ENCODE measurements at regions not wholly inside any gene's neighbourhood (a gene's known extent, or its start where the extent isn't known, plus 50 kb on each side); places are given as distances from the start of the nearest gene placed in this dataset.

DNA sequence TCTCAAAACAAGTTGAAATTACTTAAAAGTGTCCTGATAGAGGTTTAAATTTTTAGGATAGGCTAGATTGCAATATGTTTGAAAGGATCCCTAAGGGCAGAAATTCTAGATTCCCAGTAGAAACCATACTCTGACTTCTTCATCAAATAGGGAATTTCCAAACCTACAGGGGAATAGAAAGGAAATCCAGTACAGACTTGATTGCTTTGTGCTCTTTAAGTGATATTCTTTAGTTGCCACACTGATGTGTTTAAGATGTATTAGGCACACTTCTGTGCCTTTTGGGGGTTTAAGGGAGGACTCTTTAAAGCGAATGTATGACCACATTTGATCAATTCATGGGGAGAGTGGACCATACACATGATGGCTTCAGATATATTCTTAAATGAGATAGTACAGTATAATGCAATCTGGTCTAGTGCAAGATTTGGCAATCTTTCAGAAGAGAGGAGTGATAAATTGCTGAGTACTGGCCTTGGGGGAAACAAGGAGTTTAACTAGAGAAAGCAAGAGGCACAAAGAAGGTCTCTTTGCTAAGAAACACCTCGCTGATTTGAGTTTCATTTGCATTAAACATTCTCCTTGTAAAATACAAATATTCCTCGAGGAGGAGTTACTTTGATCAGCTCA is 268.8 kb upstream of the NR5A2 start:
- DNase-seq = no peak
- Histone ChIP-seq H3K27ac (no peak overlapping the region), H3K9me3 (no peaks in the 10 kb centered on the region), H3K27me3 (no peaks in the 10 kb centered on the region), H3K4me1 (no peaks in the 10 kb centered on the region), H3K4me3 (no peak overlapping the region), H3K9ac (ENCODE audit: low read depth in 2 of 2, low read length in 2 of 2) (no peak overlapping the region), H3K36me3 (no peaks in the 10 kb centered on the region)
- TF ChIP-seq, protein P1, sequence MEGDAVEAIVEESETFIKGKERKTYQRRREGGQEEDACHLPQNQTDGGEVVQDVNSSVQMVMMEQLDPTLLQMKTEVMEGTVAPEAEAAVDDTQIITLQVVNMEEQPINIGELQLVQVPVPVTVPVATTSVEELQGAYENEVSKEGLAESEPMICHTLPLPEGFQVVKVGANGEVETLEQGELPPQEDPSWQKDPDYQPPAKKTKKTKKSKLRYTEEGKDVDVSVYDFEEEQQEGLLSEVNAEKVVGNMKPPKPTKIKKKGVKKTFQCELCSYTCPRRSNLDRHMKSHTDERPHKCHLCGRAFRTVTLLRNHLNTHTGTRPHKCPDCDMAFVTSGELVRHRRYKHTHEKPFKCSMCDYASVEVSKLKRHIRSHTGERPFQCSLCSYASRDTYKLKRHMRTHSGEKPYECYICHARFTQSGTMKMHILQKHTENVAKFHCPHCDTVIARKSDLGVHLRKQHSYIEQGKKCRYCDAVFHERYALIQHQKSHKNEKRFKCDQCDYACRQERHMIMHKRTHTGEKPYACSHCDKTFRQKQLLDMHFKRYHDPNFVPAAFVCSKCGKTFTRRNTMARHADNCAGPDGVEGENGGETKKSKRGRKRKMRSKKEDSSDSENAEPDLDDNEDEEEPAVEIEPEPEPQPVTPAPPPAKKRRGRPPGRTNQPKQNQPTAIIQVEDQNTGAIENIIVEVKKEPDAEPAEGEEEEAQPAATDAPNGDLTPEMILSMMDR (IDR thresholded peaks at IDR 0.05) = no peak
- intact Hi-C loops (cut with DNase I) = no loop called here

DNA sequence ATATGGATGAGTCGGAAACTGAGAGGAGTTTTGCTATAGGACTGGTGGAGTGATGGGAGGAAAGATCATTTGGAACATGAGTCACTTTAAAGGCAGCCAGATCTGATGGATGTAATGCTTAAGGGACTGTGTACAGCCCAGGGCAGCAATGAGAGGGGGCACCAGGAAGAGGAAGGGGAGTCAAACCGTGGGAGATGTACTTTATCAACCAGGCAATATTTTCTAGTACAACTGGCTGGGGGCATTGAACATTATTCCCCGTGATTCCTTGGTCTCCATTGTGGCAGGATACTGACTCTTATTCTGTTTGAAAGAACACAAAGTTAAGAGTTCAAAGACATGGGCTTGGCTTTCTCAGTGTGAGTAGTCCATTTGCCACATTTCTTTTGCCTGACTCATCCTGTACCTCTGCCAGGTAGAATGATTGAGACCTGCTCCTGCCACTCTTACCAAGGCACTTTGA is 268.2 kb upstream of the NR5A2 start:
- Histone ChIP-seq H3K36me3 (no peaks in the 10 kb centered on the region), H3K4me3 (no peak overlapping the region), H3K27me3 (no peaks in the 10 kb centered on the region), H3K27ac (no peak overlapping the region), H3K9ac (ENCODE audit: low read depth in 2 of 2, low read length in 2 of 2) (no peak overlapping the region), H3K4me1 (no peaks in the 10 kb centered on the region), H3K9me3 (no peaks in the 10 kb centered on the region)
- intact Hi-C loops (cut with DNase I) = no loop called here
- TF ChIP-seq, protein P1 (IDR thresholded peaks at IDR 0.05) = no peak
- DNase-seq = no peak

DNA sequence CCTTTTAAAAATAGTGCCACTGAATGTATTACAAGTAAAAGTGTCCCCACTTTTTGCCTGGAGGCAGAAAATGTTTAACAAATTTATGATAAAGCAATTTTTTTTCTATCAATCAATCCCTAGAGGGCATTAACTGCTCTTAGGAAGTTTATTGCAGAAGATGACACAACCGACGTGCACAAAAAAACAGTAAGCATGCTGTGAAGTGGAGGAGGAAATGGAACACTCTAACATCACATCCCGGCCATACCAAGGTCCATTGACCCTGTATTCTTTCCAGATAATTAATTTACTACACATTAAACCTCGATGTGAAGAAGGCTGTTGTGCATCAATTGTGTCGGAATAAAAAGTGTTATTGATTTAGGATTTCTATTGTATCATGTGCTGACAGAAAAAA is 264.9 kb upstream of the NR5A2 start:
- no peak overlapping the region for H3K27ac ChIP-seq
- H3K4me3 ChIP-seq = no peak overlapping the region
- no peak for DNase-seq
- no peak overlapping the region for H3K9ac ChIP-seq (ENCODE audit: low read depth in 2 of 2, low read length in 2 of 2)
- no peaks in the 10 kb centered on the region for H3K4me1 ChIP-seq
- TF ChIP-seq, protein P1 (IDR thresholded peaks at IDR 0.05) = no peak
- no peaks in the 10 kb centered on the region for H3K9me3 ChIP-seq
- no peaks in the 10 kb centered on the region for H3K27me3 ChIP-seq
- H3K36me3 ChIP-seq = no peaks in the 10 kb centered on the region
- intact Hi-C loops (cut with DNase I) = no loop called here

DNA sequence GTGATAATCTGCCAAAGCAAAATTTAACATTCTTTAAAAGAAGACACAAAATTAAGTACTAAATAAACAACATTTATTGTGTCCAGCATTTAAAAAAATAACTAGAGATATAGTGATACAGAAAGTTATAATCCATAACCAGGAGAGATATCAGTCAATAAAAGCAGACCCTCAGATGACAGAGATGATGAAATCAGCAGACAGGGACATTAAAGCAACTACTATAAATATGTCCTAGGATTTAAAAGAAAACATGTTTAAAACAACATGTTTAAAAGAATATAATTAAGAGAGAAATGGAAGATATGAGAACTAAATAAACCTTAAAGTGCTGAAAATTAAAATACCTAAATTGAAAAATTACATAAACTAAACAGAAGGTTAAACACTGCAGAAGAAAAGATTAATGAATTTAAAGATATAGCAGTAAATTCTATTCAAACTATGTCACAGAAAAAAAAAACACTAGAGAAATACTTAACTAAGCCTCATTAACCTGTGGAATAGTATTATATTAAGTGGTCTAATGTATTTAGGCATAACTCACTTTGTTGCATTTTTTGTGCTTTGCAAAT is 261.2 kb upstream of the NR5A2 start:
- no peak for DNase-seq
- intact Hi-C loops (cut with DNase I) = no loop called here
- H3K9me3 ChIP-seq = no peaks in the 10 kb centered on the region
- TF ChIP-seq, protein P1 (IDR thresholded peaks at IDR 0.05) = no peak
- H3K27me3 ChIP-seq = no peaks in the 10 kb centered on the region
- H3K4me1 ChIP-seq = no peaks in the 10 kb centered on the region
- H3K4me3 ChIP-seq = no peak overlapping the region
- H3K9ac ChIP-seq (ENCODE audit: low read depth in 2 of 2, low read length in 2 of 2) = no peak overlapping the region
- H3K27ac ChIP-seq = no peak overlapping the region
- H3K36me3 ChIP-seq = no peaks in the 10 kb centered on the region

DNA sequence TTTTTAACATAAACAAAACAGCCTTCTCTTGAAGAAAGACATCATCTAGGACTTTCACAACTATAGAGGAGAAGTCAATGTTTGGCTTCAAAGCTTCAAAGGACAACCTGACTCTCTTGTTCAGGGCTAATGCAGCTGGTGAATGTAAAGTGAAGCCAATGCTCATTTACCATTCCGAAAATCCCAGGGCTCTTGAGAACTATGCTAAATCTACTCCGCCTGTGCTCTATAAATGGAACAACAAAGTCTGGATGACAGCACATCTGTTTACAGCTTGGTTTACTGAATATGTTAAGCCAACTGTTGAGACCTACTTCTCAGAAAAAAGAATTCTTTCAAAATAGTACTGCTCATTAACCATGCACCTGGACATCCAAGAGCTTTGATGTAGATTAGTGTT is 259.8 kb upstream of the NR5A2 start:
- Histone ChIP-seq H3K9ac (ENCODE audit: low read depth in 2 of 2, low read length in 2 of 2) (no peak overlapping the region), H3K4me1 (no peaks in the 10 kb centered on the region), H3K4me3 (no peak overlapping the region), H3K27ac (no peak overlapping the region), H3K36me3 (no peaks in the 10 kb centered on the region), H3K9me3 (no peaks in the 10 kb centered on the region), H3K27me3 (no peaks in the 10 kb centered on the region)
- intact Hi-C loops (cut with DNase I) = no loop called here
- DNase-seq = no peak
- TF ChIP-seq, protein P1 (IDR thresholded peaks at IDR 0.05) = no peak

All from colonic mucosa (tissue), 4 donors.